ENCODE measurements at regions not wholly inside any gene's neighbourhood (a gene's known extent, or its start where the extent isn't known, plus 50 kb on each side); places are given as distances from the start of the nearest gene placed in this dataset.

DNA sequence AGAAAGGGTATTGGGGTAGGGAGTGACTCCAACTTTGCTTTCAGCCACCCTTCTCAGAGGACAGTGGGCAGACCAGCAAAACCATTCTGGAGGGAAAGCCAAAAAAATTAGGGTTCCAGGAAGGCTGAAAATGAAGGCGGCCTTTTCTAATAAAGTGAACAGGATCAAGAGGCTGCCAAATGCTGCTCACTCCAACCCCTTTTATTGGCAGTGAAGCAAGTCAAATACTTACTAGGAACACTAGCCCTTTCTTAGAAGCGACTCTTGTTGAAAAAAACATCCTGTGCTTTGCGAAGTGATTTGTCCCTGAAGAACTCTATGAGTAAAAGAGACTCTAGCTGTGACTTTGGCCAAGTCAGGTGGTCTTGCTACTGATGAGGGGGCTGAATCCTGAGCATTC, 83.6 kb upstream of the CYP1B1 start:
- TF ChIP-seq, protein P1, sequence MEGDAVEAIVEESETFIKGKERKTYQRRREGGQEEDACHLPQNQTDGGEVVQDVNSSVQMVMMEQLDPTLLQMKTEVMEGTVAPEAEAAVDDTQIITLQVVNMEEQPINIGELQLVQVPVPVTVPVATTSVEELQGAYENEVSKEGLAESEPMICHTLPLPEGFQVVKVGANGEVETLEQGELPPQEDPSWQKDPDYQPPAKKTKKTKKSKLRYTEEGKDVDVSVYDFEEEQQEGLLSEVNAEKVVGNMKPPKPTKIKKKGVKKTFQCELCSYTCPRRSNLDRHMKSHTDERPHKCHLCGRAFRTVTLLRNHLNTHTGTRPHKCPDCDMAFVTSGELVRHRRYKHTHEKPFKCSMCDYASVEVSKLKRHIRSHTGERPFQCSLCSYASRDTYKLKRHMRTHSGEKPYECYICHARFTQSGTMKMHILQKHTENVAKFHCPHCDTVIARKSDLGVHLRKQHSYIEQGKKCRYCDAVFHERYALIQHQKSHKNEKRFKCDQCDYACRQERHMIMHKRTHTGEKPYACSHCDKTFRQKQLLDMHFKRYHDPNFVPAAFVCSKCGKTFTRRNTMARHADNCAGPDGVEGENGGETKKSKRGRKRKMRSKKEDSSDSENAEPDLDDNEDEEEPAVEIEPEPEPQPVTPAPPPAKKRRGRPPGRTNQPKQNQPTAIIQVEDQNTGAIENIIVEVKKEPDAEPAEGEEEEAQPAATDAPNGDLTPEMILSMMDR (IDR thresholded peaks at IDR 0.05; ENCODE audit: low read depth, low read length, missing control alignments), result no peak
- DNase-seq (ENCODE audit: low read depth), result no peak
- no peak overlapping the region for H3K4me3 ChIP-seq (ENCODE audit: low read depth, low read length)

DNA sequence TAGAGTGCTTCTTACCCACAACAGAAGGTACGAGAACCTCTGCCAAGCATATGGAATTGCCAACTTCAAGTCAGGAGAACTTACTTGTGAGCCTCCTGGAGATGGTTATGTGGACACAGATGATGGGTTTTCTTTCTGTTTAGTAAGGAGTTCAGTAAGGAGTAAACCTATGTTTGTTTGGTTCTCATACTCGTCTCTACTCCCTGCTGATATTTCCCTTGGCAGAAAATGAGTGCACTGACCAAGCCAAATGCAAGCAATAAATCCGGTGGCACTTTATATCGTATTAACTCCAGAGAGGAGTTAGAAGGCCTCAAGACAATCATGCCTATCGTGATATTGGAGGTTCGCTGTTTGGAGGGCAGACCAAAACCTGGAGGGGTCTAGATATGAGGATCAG, 83.2 kb upstream of the CYP1B1 start:
- TF ChIP-seq, protein P1 (IDR thresholded peaks at IDR 0.05; ENCODE audit: low read depth, low read length, missing control alignments), result no peak
- H3K4me3 ChIP-seq (ENCODE audit: low read depth, low read length), result no peak overlapping the region
- DNase-seq (ENCODE audit: low read depth), result no peak

DNA sequence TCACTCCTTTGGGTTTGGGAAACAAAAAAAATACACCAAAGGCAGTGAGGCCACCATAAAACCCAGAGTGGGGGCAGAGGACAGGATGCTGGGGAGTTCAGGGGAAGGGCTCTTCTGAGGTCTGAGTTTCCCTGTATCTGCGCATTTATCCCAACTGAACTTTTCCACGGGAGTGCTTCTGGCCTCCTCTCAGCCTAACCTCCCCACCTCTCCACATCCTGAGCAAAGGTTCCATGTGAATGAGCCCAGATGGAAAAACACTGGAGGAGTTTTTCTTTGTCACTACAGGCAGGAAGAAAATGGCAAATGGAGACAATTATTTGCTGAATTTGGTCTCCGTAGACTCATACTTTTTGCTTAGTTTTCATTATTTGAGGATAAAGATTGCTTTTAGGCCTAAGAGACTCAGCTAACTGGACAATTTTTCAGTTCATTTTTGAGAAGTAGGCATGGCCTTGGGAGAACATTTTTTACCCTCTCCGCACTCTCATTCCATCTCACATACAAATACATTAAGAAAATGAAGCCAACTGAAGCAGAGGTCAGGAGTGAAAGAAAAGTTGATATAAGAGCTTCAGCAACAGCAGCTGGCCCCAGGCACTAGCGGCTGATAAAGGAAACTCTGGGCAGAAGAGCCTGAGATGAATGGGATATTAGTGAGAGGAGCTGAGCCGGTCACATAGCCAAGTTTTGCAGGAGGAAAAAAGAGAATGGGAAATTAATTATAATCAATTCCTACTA, 82.6 kb upstream of the CYP1B1 start:
- H3K4me3 ChIP-seq (ENCODE audit: low read depth, low read length), result no peak overlapping the region
- DNase-seq (ENCODE audit: low read depth), result no peak
- TF ChIP-seq, protein P1 (IDR thresholded peaks at IDR 0.05; ENCODE audit: low read depth, low read length, missing control alignments), result no peak

DNA sequence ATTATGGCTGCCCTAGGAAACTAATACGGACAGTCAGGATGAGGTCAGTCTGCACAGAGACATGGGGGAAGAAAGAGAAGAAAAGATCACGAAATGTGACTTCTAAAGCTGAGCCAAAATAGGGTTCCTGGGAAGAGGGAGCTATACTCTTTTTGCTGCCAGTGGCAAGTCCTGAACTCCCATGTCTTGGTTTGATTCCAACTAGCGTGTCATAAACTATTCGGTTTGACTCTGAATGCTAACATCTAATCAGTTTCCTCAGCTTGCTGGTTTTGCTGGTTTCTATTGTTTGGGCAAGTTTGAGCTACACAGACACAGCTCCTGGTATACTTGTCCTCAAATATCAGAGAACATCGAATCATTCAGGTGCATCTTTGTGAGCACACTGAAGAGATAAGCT, 80.5 kb upstream of the CYP1B1 start:
- TF ChIP-seq, protein P1 (IDR thresholded peaks at IDR 0.05; ENCODE audit: low read depth, low read length, missing control alignments), result no peak
- no peak for DNase-seq (ENCODE audit: low read depth)
- no peak overlapping the region for H3K4me3 ChIP-seq (ENCODE audit: low read depth, low read length)

DNA sequence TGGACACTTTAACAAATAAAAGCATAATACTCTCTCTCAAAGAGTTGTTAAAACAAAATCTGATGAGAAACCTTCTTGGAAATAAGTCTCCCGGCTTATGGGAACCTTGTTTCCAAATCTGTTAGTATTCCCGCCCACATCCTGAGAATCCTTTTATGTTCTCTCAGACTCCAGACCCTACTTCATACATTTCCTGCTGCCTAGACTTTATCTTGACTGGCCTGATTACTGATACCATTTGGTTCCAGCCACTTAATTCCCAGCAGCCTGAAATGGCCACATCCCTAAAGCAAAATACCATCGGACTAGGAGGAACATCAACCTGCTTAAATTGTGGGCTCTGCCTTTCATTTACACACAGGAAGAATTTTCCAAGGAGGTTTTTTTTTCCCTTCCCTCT, 79.1 kb upstream of the CYP1B1 start:
- no peak overlapping the region for H3K4me3 ChIP-seq (ENCODE audit: low read depth, low read length)
- no peak for DNase-seq (ENCODE audit: low read depth)
- TF ChIP-seq, protein P1 (IDR thresholded peaks at IDR 0.05; ENCODE audit: low read depth, low read length, missing control alignments), result no peak

DNA sequence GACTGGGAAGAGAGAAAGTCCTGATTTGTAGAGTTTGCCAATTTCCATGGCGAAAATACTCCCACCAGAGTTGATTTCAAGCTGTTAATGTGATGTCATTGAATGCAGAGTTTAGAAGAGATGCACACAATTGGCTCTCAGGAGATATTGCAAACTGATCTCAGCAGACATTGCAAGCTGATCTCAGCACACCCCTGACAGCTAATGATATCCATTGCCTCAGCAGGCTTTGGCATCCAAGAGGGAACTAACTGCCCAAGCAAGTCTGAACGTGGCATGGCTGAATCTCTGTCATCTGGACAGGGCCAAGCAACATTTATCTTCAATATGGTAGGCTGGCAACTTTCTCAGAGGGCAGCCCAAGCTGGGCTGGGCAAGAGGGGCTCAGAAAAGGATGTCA, 78.4 kb upstream of the CYP1B1 start:
- no peak for DNase-seq (ENCODE audit: low read depth)
- H3K4me3 ChIP-seq (ENCODE audit: low read depth, low read length), result no peak overlapping the region
- TF ChIP-seq, protein P1 (IDR thresholded peaks at IDR 0.05; ENCODE audit: low read depth, low read length, missing control alignments), result no peak
